ENCODE measurements at regions not wholly inside any gene's neighbourhood (a gene's known extent, or its start where the extent isn't known, plus 50 kb on each side); places are given as distances from the start of the nearest gene placed in this dataset.

GRCh38 chr5:167453246-167454030 lies 838.0 kb upstream of the WWC1 start:
- TF ChIP-seq CTCF (IDR thresholded peaks at IDR 0.05) (no peak), POLR2A (IDR thresholded peaks at IDR 0.05) (no peak)

All from thyroid gland (tissue), 4 donors.